GM12864 (cell line): ENCODE measurements at regions not wholly inside any gene's neighbourhood (a gene's known extent, or its start where the extent isn't known, plus 50 kb on each side); places are given as distances from the start of the nearest gene placed in this dataset.
"Not testable (repeated sequence)": the region's sequence is repeated elsewhere in the genome, so short reads cannot be mapped to it uniquely, and the experiment has no call there.

Source experiments
- DNase-seq: peaks from one replicate; pipeline ENCODE4 v3.0.0-alpha.2; 2011; ENCODE audit warnings: low read depth
- H3K4me3 ChIP-seq: 2 replicates; pipeline ENCODE4 v1.5.1; 2011; ENCODE audit warnings: mild to moderate bottlenecking, low read depth, low read length, control low read depth
- CTCF ChIP-seq: IDR thresholded peaks from 2 replicates; pipeline ENCODE4 v1.5.1; 2011; ENCODE audit warnings: low read depth, mild to moderate bottlenecking, moderate library complexity, low read length, control low read depth, inconsistent platforms; ENCODE audit errors: missing control alignments

DNA sequence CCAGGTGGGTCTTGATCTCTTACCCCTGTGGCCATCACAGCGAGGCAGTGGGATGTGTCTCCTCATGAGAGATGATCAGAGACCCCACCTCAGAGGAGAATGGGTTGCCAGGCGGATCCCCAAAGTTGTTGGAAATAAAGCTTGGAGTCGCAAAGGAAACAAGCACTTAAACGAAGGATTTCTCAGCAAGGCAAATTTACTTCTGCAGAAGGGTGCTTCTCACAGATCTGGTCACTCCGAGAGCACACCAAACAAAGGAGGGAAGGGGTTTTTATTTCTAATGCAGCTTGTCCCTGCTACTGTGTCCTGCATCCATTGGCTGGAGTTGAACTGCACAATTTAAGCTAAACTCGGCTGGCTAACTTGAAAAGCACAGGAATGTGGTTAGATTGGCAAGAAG, 466.6 kb upstream of the EYS start:
- H3K4me3 ChIP-seq = no peak overlapping the region
- DNase-seq = no peak
- no peak for TF ChIP-seq CTCF

GRCh38 chr6:66166713-66167112, 459.7 kb upstream of the EYS start:
- not testable (repeated sequence) for H3K4me3 ChIP-seq, DNase-seq

GRCh38 chr6:66161546-66162108, 454.6 kb upstream of the EYS start:
- H3K4me3 ChIP-seq = no peak overlapping the region
- DNase-seq = no peak
- no peak for TF ChIP-seq CTCF

- no peak for TF ChIP-seq CTCF
- DNase-seq = no peak
Measured at GRCh38 chr6:66159937-66160336, 452.9 kb upstream of the EYS start.

GRCh38 chr6:66153247-66153646, 446.2 kb upstream of the EYS start:
- no peak for DNase-seq
- H3K4me3 ChIP-seq = no peak overlapping the region
- no peak for TF ChIP-seq CTCF

More at GRCh38 chr6:66159937-66160336, 452.9 kb upstream of the EYS start:
- no peak overlapping the region for H3K4me3 ChIP-seq

DNA sequence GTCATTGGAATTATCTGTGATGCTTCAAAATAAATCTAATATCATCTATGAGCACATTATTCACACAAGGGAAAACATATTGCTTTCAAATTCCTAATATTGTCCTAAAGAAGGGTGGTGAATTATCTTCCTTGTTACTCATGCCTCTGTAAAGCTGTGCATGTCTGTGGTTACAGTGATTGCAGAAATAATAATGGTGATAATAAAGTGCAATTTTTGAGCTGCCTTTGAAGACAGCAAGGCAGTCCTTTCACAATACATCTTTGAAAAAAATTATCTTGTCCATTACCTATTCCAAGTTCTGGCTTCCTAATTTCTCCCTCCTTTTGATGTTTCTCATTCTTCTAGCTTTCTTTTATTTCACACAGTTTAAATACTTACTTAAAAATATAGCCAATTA, 442.1 kb upstream of the EYS start:
- no peak overlapping the region for H3K4me3 ChIP-seq
- TF ChIP-seq CTCF = no peak
- no peak for DNase-seq

- DNase-seq = no peak
- H3K4me3 ChIP-seq = no peak overlapping the region
- no peak for TF ChIP-seq CTCF
Measured at GRCh38 chr6:66145867-66146266, 438.8 kb upstream of the EYS start.

- no peak for DNase-seq
- H3K4me3 ChIP-seq = no peak overlapping the region
- no peak for TF ChIP-seq CTCF
Measured at GRCh38 chr6:66134021-66134420, 427.0 kb upstream of the EYS start.
